ENCODE measurements at regions not wholly inside any gene's neighbourhood (a gene's known extent, or its start where the extent isn't known, plus 50 kb on each side); places are given as distances from the start of the nearest gene placed in this dataset.
A peak's percentile ranks its signal among the peaks of the same experiment; 100 is the strongest.
"Not testable (repeated sequence)": the region's sequence is repeated elsewhere in the genome, so short reads cannot be mapped to it uniquely, and the experiment has no call there.

GRCh38 chr7:76838357-76838756 is 193.8 kb downstream of the SPDYE17 start:
- H3K27ac Mint-ChIP-seq, H3K4me3 Mint-ChIP-seq: not testable (repeated sequence)

GRCh38 chr7:76829233-76829632 is 202.2 kb upstream of the POMZP3 start:
- ATAC-seq, H3K27me3 Mint-ChIP-seq, H3K4me1 Mint-ChIP-seq, H3K4me3 Mint-ChIP-seq, H3K9me3 Mint-ChIP-seq, H3K27ac Mint-ChIP-seq, DNase-seq: not testable (repeated sequence)

More at GRCh38 chr7:76838357-76838756, 193.8 kb downstream of the SPDYE17 start:
- not testable (repeated sequence) for DNase-seq, H3K27me3 Mint-ChIP-seq, ATAC-seq, H3K4me1 Mint-ChIP-seq
- H3K9me3 Mint-ChIP-seq: peaks cover 12 to 17% of the 10 kb centered on the region in 2 donors

- H3K9me3 Mint-ChIP-seq, H3K4me3 Mint-ChIP-seq, H3K27me3 Mint-ChIP-seq, DNase-seq, H3K4me1 Mint-ChIP-seq, H3K27ac Mint-ChIP-seq, ATAC-seq: not testable (repeated sequence)
Observed at GRCh38 chr7:76826181-76826580, 199.1 kb upstream of the POMZP3 start.

- H3K9me3 Mint-ChIP-seq, DNase-seq, H3K27ac Mint-ChIP-seq, H3K27me3 Mint-ChIP-seq, ATAC-seq, H3K4me3 Mint-ChIP-seq, H3K4me1 Mint-ChIP-seq: not testable (repeated sequence)
Observed at GRCh38 chr7:76809856-76810255, 182.8 kb upstream of the POMZP3 start.

- not testable (repeated sequence) for H3K9me3 Mint-ChIP-seq, ATAC-seq, H3K4me1 Mint-ChIP-seq, H3K27ac Mint-ChIP-seq, H3K4me3 Mint-ChIP-seq, H3K27me3 Mint-ChIP-seq, DNase-seq
Observed at GRCh38 chr7:76807588-76808100, 180.6 kb upstream of the POMZP3 start.

GRCh38 chr7:76806460-76806859 is 179.4 kb upstream of the POMZP3 start:
- not testable (repeated sequence) for H3K9me3 Mint-ChIP-seq, H3K4me3 Mint-ChIP-seq, DNase-seq, ATAC-seq, H3K27ac Mint-ChIP-seq, H3K27me3 Mint-ChIP-seq, H3K4me1 Mint-ChIP-seq

DNA sequence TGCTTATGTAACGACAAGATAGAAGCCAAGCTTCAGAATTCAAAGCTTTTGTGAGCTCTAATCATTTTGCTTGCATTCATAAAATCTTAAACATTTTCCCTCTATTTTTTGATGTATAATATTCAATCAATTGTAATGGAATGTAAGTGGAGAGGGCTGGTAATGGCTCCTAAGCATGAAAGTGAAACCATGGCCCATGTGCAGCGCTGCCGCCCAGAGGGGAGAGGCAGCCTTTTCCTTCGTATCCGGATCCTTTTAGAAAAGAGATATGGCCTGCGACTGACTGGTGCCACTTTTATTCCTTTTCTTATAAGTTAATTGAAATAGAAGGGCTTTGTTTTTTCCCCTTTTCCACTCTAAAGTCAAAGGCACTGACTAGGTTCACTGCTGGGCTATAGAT is 178.9 kb upstream of the POMZP3 start:
- not testable (repeated sequence) for ATAC-seq, H3K9me3 Mint-ChIP-seq, H3K4me3 Mint-ChIP-seq, H3K4me1 Mint-ChIP-seq, DNase-seq, H3K27me3 Mint-ChIP-seq, H3K27ac Mint-ChIP-seq

GRCh38 chr7:76805262-76805661 is 178.2 kb upstream of the POMZP3 start:
- H3K4me3 Mint-ChIP-seq, H3K27me3 Mint-ChIP-seq, ATAC-seq, H3K27ac Mint-ChIP-seq, H3K9me3 Mint-ChIP-seq, DNase-seq, H3K4me1 Mint-ChIP-seq: not testable (repeated sequence)

GRCh38 chr7:76797639-76798038 is 170.6 kb upstream of the POMZP3 start:
- H3K4me1 Mint-ChIP-seq, H3K4me3 Mint-ChIP-seq, H3K27me3 Mint-ChIP-seq, H3K9me3 Mint-ChIP-seq, DNase-seq, ATAC-seq, H3K27ac Mint-ChIP-seq: not testable (repeated sequence)

DNA sequence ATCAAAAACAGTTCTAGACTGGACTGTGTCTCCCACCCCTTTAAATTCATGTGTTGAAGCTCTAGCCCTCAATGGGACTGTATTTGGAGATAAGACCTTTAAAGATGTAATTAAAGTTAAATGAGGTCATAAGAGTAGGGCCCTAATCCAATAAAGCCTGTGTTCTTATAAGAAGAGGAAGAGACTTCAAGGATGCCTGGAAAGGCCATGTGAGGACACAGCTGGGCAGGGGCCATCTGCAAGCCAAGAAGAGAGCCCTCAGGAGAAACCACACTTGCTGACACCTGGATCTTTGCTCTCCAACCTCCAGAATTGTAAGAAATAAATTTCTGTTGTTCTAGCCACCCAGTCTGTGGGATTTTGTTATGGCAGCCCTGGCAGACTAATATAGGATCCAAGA is 153.6 kb upstream of the POMZP3 start:
- H3K4me1 Mint-ChIP-seq, DNase-seq, H3K4me3 Mint-ChIP-seq, H3K27ac Mint-ChIP-seq, ATAC-seq, H3K27me3 Mint-ChIP-seq, H3K9me3 Mint-ChIP-seq: not testable (repeated sequence)

GRCh38 chr7:76774279-76774678 is 147.2 kb upstream of the POMZP3 start:
- not testable (repeated sequence) for H3K9me3 Mint-ChIP-seq, H3K4me3 Mint-ChIP-seq, DNase-seq, H3K27me3 Mint-ChIP-seq, H3K4me1 Mint-ChIP-seq, H3K27ac Mint-ChIP-seq, ATAC-seq

- not testable (repeated sequence) for DNase-seq, H3K27me3 Mint-ChIP-seq, H3K9me3 Mint-ChIP-seq, H3K27ac Mint-ChIP-seq, H3K4me1 Mint-ChIP-seq, H3K4me3 Mint-ChIP-seq, ATAC-seq
Observed at GRCh38 chr7:76771980-76772379, 144.9 kb upstream of the POMZP3 start.

GRCh38 chr7:76763977-76764376 is 136.9 kb upstream of the POMZP3 start:
- peak overlapping the region in 1 of 2 donors; percentile 48 for H3K27ac Mint-ChIP-seq
- H3K4me3 Mint-ChIP-seq, ATAC-seq, H3K4me1 Mint-ChIP-seq, H3K27me3 Mint-ChIP-seq, DNase-seq: not testable (repeated sequence)
- peaks cover 11 to 18% of the 10 kb centered on the region in 2 donors for H3K9me3 Mint-ChIP-seq

DNA sequence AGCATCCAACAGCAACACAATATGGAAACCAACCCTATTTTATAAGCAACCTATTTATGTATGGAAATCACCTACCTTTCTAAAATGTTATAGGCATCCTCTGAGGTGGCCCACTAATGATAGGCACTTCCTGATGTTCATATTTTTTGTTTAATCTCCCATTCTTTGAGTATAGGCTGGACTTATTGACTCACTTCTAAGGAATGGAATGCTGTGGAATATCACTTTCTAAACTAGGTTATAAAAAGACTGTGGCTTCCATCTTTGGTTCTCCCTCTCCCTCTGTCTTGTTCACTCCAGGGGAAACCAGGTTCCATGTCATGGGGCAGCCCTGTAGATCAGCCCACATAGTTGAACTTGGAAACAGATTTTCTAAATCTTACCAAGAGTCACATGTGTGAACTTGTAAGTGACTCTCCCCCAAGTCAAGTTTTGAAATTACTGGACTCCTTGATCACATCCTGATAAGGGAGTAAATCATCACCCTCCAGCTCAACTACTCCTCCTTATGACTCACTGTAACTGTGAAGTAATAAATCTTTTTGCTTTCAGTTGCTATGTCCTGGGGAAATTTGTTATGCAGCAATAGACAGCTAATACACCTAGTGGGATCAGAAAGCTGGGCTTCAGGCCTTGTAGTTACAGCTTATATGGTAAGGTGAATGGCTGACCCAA is 133.6 kb upstream of the POMZP3 start:
- peaks cover 12% of the 10 kb centered on the region in 2 donors for H3K9me3 Mint-ChIP-seq
- not testable (repeated sequence) for DNase-seq, H3K27ac Mint-ChIP-seq, H3K4me3 Mint-ChIP-seq, H3K4me1 Mint-ChIP-seq, H3K27me3 Mint-ChIP-seq
- peak; percentile 96 for ATAC-seq

- H3K27me3 Mint-ChIP-seq, H3K27ac Mint-ChIP-seq, H3K4me1 Mint-ChIP-seq, H3K4me3 Mint-ChIP-seq, DNase-seq, ATAC-seq, H3K9me3 Mint-ChIP-seq: not testable (repeated sequence)
Observed at GRCh38 chr7:76739538-76739937, 112.5 kb upstream of the POMZP3 start.

DNA sequence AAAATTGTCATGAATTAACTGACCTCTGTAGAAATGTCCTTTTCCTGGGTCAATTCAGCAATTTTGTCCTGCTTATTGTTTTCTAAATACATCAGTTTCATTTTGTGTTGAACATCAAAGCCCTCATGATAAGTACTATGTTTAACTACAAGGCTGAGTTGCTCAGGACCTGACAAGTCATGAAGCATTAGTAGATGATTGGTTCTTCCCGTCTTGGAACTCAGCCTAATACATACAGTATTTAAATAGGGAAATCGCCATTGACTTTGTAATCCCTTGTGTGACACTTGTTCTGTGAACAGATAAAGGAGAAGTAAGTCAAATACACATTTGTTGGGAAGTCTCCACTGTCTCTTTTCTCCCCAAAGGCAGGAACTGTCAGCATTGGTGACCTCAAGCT is 109.6 kb upstream of the POMZP3 start:
- not testable (repeated sequence) for H3K4me1 Mint-ChIP-seq, H3K27ac Mint-ChIP-seq, H3K4me3 Mint-ChIP-seq, H3K27me3 Mint-ChIP-seq, ATAC-seq, H3K9me3 Mint-ChIP-seq, DNase-seq

DNA sequence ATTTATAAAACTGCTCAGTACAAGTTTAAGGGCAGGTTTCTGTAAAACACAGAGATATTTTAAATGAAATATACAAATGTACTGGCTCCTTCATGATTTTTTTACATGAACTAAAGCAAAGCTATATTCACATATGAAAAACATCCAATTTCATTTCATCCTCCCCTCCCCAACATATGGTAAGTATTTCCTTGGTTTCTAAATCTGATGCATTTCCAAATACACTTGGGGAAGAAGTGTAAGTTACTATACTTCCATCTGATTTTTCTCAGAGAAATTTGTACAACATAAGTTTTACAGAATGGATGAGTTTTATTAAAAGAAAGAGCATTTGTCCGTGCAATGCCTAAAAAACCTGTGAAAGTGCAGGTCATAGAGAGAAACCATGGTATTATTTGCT is 109.0 kb upstream of the POMZP3 start:
- not testable (repeated sequence) for H3K4me1 Mint-ChIP-seq, DNase-seq, H3K4me3 Mint-ChIP-seq, ATAC-seq, H3K27ac Mint-ChIP-seq, H3K9me3 Mint-ChIP-seq, H3K27me3 Mint-ChIP-seq
